D721Med (cell line): ENCODE measurements at regions not wholly inside any gene's neighbourhood (a gene's known extent, or its start where the extent isn't known, plus 50 kb on each side); places are given as distances from the start of the nearest gene placed in this dataset.

Source experiments
- DNase-seq: peaks from one replicate; pipeline ENCODE4 v3.0.0; 2011; ENCODE audit warnings: low spot score; ENCODE audit not compliant: insufficient read length
- FAIRE-seq: peaks from 2 replicates; lab custom pipeline; 2011; peaks lifted over from hg19 to GRCh38; lab: Jason Lieb, UNC
- TF ChIP-seq, protein P1 (sequence below): IDR thresholded peaks from 2 replicates; pipeline ENCODE4 v1.5.1; 2012; ENCODE audit warnings: mild to moderate bottlenecking, control low read depth; ENCODE audit not compliant: insufficient read depth; ENCODE audit errors: missing control alignments

GRCh38 chr6:100217225-100218012, 223.4 kb upstream of the MCHR2 start:
- FAIRE-seq = no peak
- no peak for DNase-seq

GRCh38 chr6:100216760-100217159, 222.7 kb upstream of the MCHR2 start:
- TF ChIP-seq, protein P1, sequence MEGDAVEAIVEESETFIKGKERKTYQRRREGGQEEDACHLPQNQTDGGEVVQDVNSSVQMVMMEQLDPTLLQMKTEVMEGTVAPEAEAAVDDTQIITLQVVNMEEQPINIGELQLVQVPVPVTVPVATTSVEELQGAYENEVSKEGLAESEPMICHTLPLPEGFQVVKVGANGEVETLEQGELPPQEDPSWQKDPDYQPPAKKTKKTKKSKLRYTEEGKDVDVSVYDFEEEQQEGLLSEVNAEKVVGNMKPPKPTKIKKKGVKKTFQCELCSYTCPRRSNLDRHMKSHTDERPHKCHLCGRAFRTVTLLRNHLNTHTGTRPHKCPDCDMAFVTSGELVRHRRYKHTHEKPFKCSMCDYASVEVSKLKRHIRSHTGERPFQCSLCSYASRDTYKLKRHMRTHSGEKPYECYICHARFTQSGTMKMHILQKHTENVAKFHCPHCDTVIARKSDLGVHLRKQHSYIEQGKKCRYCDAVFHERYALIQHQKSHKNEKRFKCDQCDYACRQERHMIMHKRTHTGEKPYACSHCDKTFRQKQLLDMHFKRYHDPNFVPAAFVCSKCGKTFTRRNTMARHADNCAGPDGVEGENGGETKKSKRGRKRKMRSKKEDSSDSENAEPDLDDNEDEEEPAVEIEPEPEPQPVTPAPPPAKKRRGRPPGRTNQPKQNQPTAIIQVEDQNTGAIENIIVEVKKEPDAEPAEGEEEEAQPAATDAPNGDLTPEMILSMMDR = no peak
- FAIRE-seq (no peak), DNase-seq (no peak)

More at GRCh38 chr6:100217225-100218012, 223.4 kb upstream of the MCHR2 start:
- TF ChIP-seq, protein P1 = no peak

GRCh38 chr6:100212131-100212530, 218.1 kb upstream of the MCHR2 start:
- no peak for FAIRE-seq
- DNase-seq = no peak
- TF ChIP-seq, protein P1 = no peak

DNA sequence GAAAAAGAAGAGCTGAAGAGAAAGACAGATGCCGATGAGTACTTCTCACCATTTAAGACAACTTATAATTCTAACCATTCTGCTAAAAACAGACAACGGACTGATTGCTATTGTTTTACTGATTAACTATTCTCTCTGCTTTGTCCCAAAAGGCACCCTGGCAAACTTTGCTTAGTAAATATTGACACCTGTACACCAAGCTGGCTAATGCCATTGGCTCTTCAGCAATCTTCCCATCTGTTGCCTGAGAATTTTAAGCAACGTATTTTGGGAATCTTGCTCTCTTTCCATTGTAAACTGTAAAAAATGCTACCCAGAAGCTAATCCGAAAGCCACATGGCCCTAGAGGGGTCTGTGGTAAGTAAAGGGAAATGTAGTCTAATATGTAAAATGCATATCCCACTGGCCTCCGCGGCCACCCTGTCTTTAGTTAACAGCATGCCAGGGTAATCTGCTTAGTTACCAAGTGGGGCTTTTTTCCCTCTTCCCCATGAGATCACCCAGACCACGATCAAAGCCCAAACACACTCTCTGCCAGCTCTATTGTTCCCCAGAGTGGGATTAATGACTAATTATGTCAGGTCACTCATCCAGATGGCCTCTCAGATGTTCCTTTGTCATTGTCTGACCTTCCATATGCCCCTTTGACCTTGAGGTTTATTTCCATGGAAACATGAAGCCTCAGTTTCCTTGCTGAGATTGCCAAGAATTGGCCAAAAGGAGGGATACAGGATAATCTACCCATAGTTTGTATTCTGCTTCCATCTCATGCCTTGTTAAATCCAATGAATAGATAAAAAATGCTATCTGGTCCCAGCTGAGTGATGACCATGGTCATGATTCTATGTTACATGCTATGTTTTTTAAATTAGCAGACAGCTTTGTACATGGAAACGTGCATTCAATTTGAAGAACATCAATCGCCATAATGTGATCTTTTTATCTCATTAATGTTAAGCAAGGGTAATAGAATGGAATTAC, 216.4 kb upstream of the MCHR2 start:
- TF ChIP-seq, protein P1 = no peak
- FAIRE-seq = peak; percentile 16
- DNase-seq = no peak

DNA sequence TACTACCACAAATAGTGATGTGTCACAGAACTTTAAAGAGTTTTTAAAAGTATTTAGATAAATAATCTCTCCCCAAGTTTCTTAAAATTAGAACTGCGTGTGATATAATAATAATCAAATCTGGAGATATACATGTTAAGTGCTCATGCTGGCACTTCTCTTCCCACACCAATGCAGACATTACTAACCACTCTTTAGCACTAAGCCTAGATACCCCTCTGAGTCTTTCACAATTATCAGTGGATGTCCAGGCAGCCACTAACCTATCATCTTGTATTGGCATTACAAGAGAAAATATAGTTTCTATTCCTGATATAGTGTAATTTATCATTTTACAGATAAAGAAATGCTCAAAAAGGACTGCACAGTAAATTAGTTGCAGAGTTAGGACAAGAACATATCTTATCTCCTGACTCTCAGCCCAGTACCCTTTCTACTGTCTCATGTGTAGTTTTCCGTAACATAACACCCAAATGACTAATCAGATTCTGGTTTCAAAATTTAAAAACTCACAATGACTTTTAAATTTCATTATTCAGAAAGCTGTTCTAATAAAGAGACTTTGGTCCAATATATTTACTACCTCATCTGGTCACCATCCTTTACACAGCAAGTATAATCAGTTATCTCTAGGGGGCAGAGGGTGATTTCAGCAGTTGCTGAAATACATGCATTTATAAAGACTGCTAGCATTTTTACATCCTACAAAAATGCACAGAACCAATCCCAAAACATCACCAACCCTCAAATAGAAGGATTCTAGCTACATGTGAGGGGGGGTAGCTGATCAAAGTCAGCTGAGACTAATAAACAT, 215.5 kb upstream of the MCHR2 start:
- no peak for DNase-seq
- TF ChIP-seq, protein P1 = no peak
- no peak for FAIRE-seq

GRCh38 chr6:100203400-100203799, 209.4 kb upstream of the MCHR2 start:
- DNase-seq (no peak), FAIRE-seq (no peak)
- TF ChIP-seq, protein P1 = no peak
